ENCODE measurements at regions not wholly inside any gene's neighbourhood (a gene's known extent, or its start where the extent isn't known, plus 50 kb on each side); places are given as distances from the start of the nearest gene placed in this dataset.

- no TSS peak for BruUV-seq (replicated peaks)
- intact Hi-C loops (cut with micrococcal nuclease; ENCODE audit: unreplicated experiment), result no loop called here
- H3K9me3 ChIP-seq (ENCODE audit: low read length), result no peaks in the 10 kb centered on the region
Observed at GRCh38 chr1:88003255-88003654, 674.6 kb downstream of the LMO4 start.

GRCh38 chr1:88009916-88010315, 674.2 kb upstream of the PKN2 start:
- TF ChIP-seq EZH2phosphoT487 (IDR thresholded peaks at IDR 0.05; ENCODE audit: borderline replicate concordance, low read depth, low read length) (no peak), CTCF (conservative IDR thresholded peaks at IDR 0.05; ENCODE audit: low read length) (no peak)
- intact Hi-C loops (cut with micrococcal nuclease; ENCODE audit: unreplicated experiment), result no loop called here
- POLR2A ChIA-PET, result no interaction called here

More at GRCh38 chr1:88003255-88003654, 674.6 kb downstream of the LMO4 start:
- H2AFZ ChIP-seq (ENCODE audit: low read length), result no peak overlapping the region
- H3K4me1 ChIP-seq (ENCODE audit: insufficient read depth, low read length, poor library complexity, severe bottlenecking), result no peaks in the 10 kb centered on the region
- no peaks in the 10 kb centered on the region for H3K79me2 ChIP-seq (ENCODE audit: insufficient read depth, low read depth, low read length)
- no peak overlapping the region for H3K4me3 ChIP-seq (ENCODE audit: low read depth, low read length, poor library complexity, severe bottlenecking)
- POLR2A ChIA-PET, result no interaction called here
- no peaks in the 10 kb centered on the region for H3K9me2 ChIP-seq (ENCODE audit: insufficient read depth, low read length)
- no peaks in the 10 kb centered on the region for H3K36me3 ChIP-seq (ENCODE audit: insufficient read depth, low read length)
- H3K27ac ChIP-seq (ENCODE audit: low read depth, low read length, poor library complexity, severe bottlenecking), result no peak overlapping the region
- H3K4me2 ChIP-seq (ENCODE audit: low read length), result no peak overlapping the region
- DNase-seq (ENCODE audit: low spot score), result no peak
- no peaks in the 10 kb centered on the region for H4K20me1 ChIP-seq (ENCODE audit: insufficient read depth, low read length)
- CTCF ChIA-PET (ENCODE audit: unreplicated experiment), result no interaction called here
- no peak for TF ChIP-seq EZH2phosphoT487 (IDR thresholded peaks at IDR 0.05; ENCODE audit: borderline replicate concordance, low read depth, low read length)
- no peak for TF ChIP-seq CTCF (conservative IDR thresholded peaks at IDR 0.05; ENCODE audit: low read length)

GRCh38 chr1:88013485-88013884, 670.6 kb upstream of the PKN2 start:
- Histone ChIP-seq H4K20me1 (ENCODE audit: insufficient read depth, low read length) (no peaks in the 10 kb centered on the region), H3K4me1 (ENCODE audit: insufficient read depth, low read length, poor library complexity, severe bottlenecking) (no peaks in the 10 kb centered on the region), H3K79me2 (ENCODE audit: insufficient read depth, low read depth, low read length) (no peaks in the 10 kb centered on the region), H3K9me3 (ENCODE audit: low read length) (no peaks in the 10 kb centered on the region), H2AFZ (ENCODE audit: low read length) (no peak overlapping the region), H3K27ac (ENCODE audit: low read depth, low read length, poor library complexity, severe bottlenecking) (no peak overlapping the region), H3K4me3 (ENCODE audit: low read depth, low read length, poor library complexity, severe bottlenecking) (no peak overlapping the region), H3K4me2 (ENCODE audit: low read length) (no peak overlapping the region), H3K36me3 (ENCODE audit: insufficient read depth, low read length) (no peaks in the 10 kb centered on the region), H3K9me2 (ENCODE audit: insufficient read depth, low read length) (no peaks in the 10 kb centered on the region)
- ChIA-PET POLR2A (no interaction called here), CTCF (ENCODE audit: unreplicated experiment) (no interaction called here)
- no peak for DNase-seq (ENCODE audit: low spot score)
- BruUV-seq (replicated peaks), result no TSS peak
- intact Hi-C loops (cut with micrococcal nuclease; ENCODE audit: unreplicated experiment), result no loop called here
- TF ChIP-seq EZH2phosphoT487 (IDR thresholded peaks at IDR 0.05; ENCODE audit: borderline replicate concordance, low read depth, low read length), result no peak

More at GRCh38 chr1:88009916-88010315, 674.2 kb upstream of the PKN2 start:
- BruUV-seq (replicated peaks), result no TSS peak
- H3K36me3 ChIP-seq (ENCODE audit: insufficient read depth, low read length), result no peaks in the 10 kb centered on the region
- no peak overlapping the region for H3K27ac ChIP-seq (ENCODE audit: low read depth, low read length, poor library complexity, severe bottlenecking)
- DNase-seq (ENCODE audit: low spot score), result no peak
- H3K4me2 ChIP-seq (ENCODE audit: low read length), result no peak overlapping the region
- no peak overlapping the region for H3K4me3 ChIP-seq (ENCODE audit: low read depth, low read length, poor library complexity, severe bottlenecking)
- no peak overlapping the region for H2AFZ ChIP-seq (ENCODE audit: low read length)
- CTCF ChIA-PET (ENCODE audit: unreplicated experiment), result no interaction called here
- no peaks in the 10 kb centered on the region for H3K4me1 ChIP-seq (ENCODE audit: insufficient read depth, low read length, poor library complexity, severe bottlenecking)
- H4K20me1 ChIP-seq (ENCODE audit: insufficient read depth, low read length), result no peaks in the 10 kb centered on the region
- no peaks in the 10 kb centered on the region for H3K9me3 ChIP-seq (ENCODE audit: low read length)
- H3K9me2 ChIP-seq (ENCODE audit: insufficient read depth, low read length), result no peaks in the 10 kb centered on the region
- H3K79me2 ChIP-seq (ENCODE audit: insufficient read depth, low read depth, low read length), result no peaks in the 10 kb centered on the region

All from OCI-LY7 (cell line).